ENCODE measurements at regions not wholly inside any gene's neighbourhood (a gene's known extent, or its start where the extent isn't known, plus 50 kb on each side); places are given as distances from the start of the nearest gene placed in this dataset.

- TF ChIP-seq POLR2A (IDR thresholded peaks at IDR 0.05; ENCODE audit: low read depth) (no peak), POLR2AphosphoS5 (IDR thresholded peaks at IDR 0.05) (no peak)
Measured at GRCh38 chr9:18296702-18297055, 177.3 kb upstream of the ADAMTSL1 start.
